OCI-LY3 (cell line): ENCODE measurements at regions not wholly inside any gene's neighbourhood (a gene's known extent, or its start where the extent isn't known, plus 50 kb on each side); places are given as distances from the start of the nearest gene placed in this dataset.

ENCODE experiments used
- CTCF ChIP-seq: fragments of 200-600, 300-600 bp; sonication (generic); IDR thresholded peaks from 2 replicates; pipeline ENCODE4 v1.5.1; 2014; ENCODE audit warnings: antibody characterized with exemption, low read length, low read depth
- EZH2phosphoT487 ChIP-seq: fragments of 200-600 bp; shearing (Covaris generic); IDR thresholded peaks from 2 replicates; pipeline ENCODE4 v1.6.1; 2018; ENCODE audit warnings: antibody characterized with exemption, mixed run types, low read depth

GRCh38 chr5:4859500-4860235, 280.5 kb upstream of the ADAMTS16 start:
- TF ChIP-seq CTCF (no peak), EZH2phosphoT487 (no peak)
